ENCODE measurements at regions not wholly inside any gene's neighbourhood (a gene's known extent, or its start where the extent isn't known, plus 50 kb on each side); places are given as distances from the start of the nearest gene placed in this dataset.
"Not testable (repeated sequence)": the region's sequence is repeated elsewhere in the genome, so short reads cannot be mapped to it uniquely, and the experiment has no call there.

DNA sequence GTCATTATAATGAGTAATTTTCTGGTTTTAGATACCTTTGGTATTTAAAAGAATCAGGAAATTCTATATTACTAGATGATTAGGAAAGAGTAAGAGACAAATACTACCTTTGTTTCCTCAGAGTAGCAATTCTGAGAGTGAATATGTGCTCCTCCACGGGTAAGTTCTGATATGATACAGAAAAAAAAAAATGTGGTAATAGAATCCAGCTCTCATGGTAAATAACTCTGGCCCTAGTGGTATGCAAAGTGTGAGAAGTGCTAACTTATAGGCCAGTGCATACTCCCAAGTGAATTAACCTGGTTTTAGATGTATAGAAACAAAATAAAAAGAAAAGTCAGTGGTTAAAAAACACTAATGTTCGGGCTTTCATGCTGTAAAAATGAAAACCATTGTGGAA lies 512.6 kb upstream of the SEMA3D start:
- H3K4me1 Mint-ChIP-seq (ENCODE audit: low read depth): no peaks in the 10 kb centered on the region

DNA sequence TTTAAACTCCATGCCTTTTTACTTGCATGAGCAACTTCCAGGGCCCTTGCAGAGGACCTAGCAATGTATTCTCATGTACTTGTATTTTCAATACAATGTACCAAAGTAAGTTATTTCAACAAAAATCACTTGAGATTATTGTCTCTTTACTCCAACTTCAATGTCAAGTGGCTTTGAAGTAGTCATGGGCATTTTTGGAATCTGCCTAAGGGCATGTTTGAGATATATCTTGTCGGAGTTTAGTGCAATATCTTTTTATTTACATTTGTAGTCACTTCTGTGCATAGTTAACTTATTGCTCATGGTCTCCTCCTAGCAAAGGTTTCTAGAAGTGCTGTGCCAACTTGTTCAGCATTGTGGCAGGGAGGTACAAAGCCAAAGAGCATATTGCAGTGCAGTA lies 508.7 kb upstream of the SEMA3D start:
- no peaks in the 10 kb centered on the region for H3K27me3 Mint-ChIP-seq (ENCODE audit: insufficient read depth)
- intact Hi-C loops (cut with micrococcal nuclease): no loop called here
- no peak for DNase-seq (ENCODE audit: low spot score)
- H3K36me3 Mint-ChIP-seq (ENCODE audit: low read depth): no peaks in the 10 kb centered on the region
- H3K9me3 Mint-ChIP-seq: no peaks in the 10 kb centered on the region
- H3K4me1 Mint-ChIP-seq (ENCODE audit: low read depth): no peaks in the 10 kb centered on the region
- H3K27ac Mint-ChIP-seq: no peak overlapping the region
- H3K4me3 Mint-ChIP-seq: no peak overlapping the region

More for the DNA sequence above, 512.6 kb upstream of the SEMA3D start:
- intact Hi-C loops (cut with micrococcal nuclease): no loop called here
- Mint-ChIP-seq H3K27ac (no peak overlapping the region), H3K36me3 (ENCODE audit: low read depth) (no peaks in the 10 kb centered on the region), H3K9me3 (no peaks in the 10 kb centered on the region), H3K27me3 (ENCODE audit: insufficient read depth) (no peaks in the 10 kb centered on the region), H3K4me3 (no peak overlapping the region)
- DNase-seq (ENCODE audit: low spot score): no peak

DNA sequence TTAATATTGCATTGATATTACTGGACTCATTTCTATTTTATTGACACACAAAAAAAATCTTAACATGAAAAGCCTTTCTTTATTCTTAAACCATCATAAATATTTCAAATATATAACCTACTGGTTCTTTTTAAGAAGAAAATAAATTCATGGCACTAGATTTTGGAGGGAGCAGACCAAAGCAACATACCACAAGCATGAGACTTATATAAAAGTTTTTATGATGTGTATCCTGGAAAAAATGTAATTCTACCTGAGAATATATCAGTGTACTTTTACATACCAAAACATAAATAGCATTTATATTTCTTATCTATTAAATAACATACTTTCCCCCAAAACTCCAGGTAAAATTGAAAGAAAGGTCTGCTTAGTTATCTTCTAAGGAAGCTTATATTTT lies 508.2 kb upstream of the SEMA3D start:
- no peaks in the 10 kb centered on the region for H3K27me3 Mint-ChIP-seq (ENCODE audit: insufficient read depth)
- no peak overlapping the region for H3K27ac Mint-ChIP-seq
- intact Hi-C loops (cut with micrococcal nuclease): no loop called here
- no peak for DNase-seq (ENCODE audit: low spot score)
- H3K4me1 Mint-ChIP-seq (ENCODE audit: low read depth): no peaks in the 10 kb centered on the region
- no peak overlapping the region for H3K4me3 Mint-ChIP-seq
- no peaks in the 10 kb centered on the region for H3K36me3 Mint-ChIP-seq (ENCODE audit: low read depth)
- no peaks in the 10 kb centered on the region for H3K9me3 Mint-ChIP-seq

DNA sequence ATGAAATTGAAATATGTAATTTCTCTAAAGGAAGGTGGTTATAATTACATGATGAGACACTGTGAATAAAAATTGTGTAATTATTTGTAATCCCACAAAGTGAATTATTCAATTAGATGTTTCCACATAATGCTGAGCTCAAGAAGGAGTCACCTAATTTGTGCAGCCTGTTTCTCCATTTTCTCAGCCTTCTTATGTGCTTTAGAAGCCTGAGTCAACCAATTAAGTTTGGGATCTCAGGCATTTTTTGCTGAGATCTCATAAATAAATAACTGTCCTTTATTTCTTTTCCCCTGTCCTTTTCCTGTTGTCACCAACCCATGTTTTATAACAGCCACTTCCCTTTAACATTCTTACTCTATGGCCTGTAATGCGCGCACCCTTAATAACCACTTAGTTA lies 506.5 kb upstream of the SEMA3D start:
- no peak overlapping the region for H3K27ac Mint-ChIP-seq
- no peak for DNase-seq (ENCODE audit: low spot score)
- intact Hi-C loops (cut with micrococcal nuclease): no loop called here
- H3K27me3 Mint-ChIP-seq (ENCODE audit: insufficient read depth): no peaks in the 10 kb centered on the region
- H3K4me1 Mint-ChIP-seq (ENCODE audit: low read depth): no peaks in the 10 kb centered on the region
- H3K9me3 Mint-ChIP-seq: no peaks in the 10 kb centered on the region
- H3K36me3 Mint-ChIP-seq (ENCODE audit: low read depth): no peaks in the 10 kb centered on the region
- no peak overlapping the region for H3K4me3 Mint-ChIP-seq

DNA sequence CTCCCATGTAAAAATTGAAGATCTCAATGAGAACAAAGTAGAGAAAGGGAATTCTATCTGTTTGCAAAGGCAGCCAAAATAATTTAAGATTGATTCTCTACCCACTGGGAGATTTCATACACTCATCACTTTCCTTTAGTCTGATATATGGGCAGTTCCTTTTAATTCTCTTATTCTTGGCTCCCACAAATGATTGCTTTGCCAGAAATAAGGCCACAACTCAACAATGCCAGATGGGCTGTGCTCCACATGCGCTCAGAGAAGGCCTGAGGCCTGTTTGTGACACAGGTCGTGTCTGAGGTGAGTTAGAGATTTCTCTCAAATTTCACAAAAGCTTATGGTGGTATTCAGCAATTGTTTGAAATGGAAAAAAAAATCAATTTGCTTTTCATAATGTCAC lies 501.9 kb upstream of the SEMA3D start:
- H3K27me3 Mint-ChIP-seq (ENCODE audit: insufficient read depth): no peaks in the 10 kb centered on the region
- no peak overlapping the region for H3K27ac Mint-ChIP-seq
- H3K9me3 Mint-ChIP-seq: no peaks in the 10 kb centered on the region
- no peaks in the 10 kb centered on the region for H3K36me3 Mint-ChIP-seq (ENCODE audit: low read depth)
- H3K4me3 Mint-ChIP-seq: no peak overlapping the region
- no peak for DNase-seq (ENCODE audit: low spot score)
- intact Hi-C loops (cut with micrococcal nuclease): no loop called here
- H3K4me1 Mint-ChIP-seq (ENCODE audit: low read depth): no peaks in the 10 kb centered on the region

DNA sequence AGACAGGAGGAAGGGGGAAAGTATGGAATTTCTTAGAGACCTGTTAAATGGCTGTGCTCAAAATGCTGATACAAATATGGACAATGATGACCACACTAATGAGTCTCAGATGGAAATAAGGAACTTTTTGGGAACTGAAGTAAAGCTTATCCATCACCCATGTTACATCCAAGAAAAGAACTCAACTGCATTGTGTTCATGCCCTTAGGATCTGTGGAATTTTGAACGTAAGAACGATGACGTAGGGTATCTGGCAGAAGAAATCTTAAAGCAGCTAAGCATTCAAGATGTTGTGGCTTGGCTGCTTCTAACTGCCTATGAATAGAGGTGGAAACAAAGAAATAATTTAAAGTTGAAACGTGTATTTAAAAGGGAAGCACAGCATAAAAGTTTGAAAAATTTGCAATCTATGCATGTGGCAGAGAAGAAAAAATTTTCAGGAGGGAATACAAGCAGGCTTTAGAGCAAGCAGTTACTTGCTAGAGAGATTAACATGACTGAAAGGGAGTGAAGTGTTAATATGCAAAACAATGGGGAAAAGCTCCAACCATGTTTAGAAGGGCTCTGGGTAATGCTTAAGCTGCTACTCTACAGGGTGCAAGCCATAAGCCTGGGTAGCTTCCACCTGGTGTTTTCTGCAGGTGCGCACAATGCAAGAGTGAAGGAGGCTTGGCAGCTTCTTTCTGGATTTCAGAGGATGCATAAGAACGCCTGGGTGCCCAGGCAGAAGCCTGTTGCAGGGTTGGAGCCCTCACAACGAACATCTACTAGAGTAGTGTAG lies 499.7 kb upstream of the SEMA3D start:
- no peaks in the 10 kb centered on the region for H3K9me3 Mint-ChIP-seq
- H3K36me3 Mint-ChIP-seq (ENCODE audit: low read depth): no peaks in the 10 kb centered on the region
- no peaks in the 10 kb centered on the region for H3K27me3 Mint-ChIP-seq (ENCODE audit: insufficient read depth)
- H3K4me1 Mint-ChIP-seq (ENCODE audit: low read depth): no peaks in the 10 kb centered on the region
- no peak overlapping the region for H3K27ac Mint-ChIP-seq
- DNase-seq (ENCODE audit: low spot score): no peak
- no peak overlapping the region for H3K4me3 Mint-ChIP-seq
- intact Hi-C loops (cut with micrococcal nuclease): no loop called here

DNA sequence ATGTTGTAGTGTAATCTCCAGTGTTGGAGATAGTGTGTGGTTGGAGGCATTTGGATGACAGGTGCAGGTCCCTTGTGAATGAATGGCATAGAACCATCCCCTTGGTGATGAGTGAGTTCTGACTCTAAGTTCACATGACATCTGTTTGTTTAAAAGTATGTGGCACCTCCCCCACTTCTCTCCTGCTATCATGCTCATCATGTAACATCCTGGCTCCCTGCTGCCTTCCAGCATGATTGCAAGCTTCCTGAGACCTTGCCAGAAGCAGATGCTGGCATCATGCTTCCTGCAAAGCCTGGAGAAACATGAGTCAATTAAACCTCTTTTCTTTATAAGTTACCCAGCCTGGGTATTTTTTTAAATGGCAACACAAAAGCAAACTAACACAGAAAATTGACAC lies 499.0 kb upstream of the SEMA3D start:
- no peak overlapping the region for H3K4me3 Mint-ChIP-seq
- intact Hi-C loops (cut with micrococcal nuclease): no loop called here
- no peaks in the 10 kb centered on the region for H3K36me3 Mint-ChIP-seq (ENCODE audit: low read depth)
- no peaks in the 10 kb centered on the region for H3K9me3 Mint-ChIP-seq
- H3K4me1 Mint-ChIP-seq (ENCODE audit: low read depth): no peaks in the 10 kb centered on the region
- no peak overlapping the region for H3K27ac Mint-ChIP-seq
- no peaks in the 10 kb centered on the region for H3K27me3 Mint-ChIP-seq (ENCODE audit: insufficient read depth)
- no peak for DNase-seq (ENCODE audit: low spot score)

DNA sequence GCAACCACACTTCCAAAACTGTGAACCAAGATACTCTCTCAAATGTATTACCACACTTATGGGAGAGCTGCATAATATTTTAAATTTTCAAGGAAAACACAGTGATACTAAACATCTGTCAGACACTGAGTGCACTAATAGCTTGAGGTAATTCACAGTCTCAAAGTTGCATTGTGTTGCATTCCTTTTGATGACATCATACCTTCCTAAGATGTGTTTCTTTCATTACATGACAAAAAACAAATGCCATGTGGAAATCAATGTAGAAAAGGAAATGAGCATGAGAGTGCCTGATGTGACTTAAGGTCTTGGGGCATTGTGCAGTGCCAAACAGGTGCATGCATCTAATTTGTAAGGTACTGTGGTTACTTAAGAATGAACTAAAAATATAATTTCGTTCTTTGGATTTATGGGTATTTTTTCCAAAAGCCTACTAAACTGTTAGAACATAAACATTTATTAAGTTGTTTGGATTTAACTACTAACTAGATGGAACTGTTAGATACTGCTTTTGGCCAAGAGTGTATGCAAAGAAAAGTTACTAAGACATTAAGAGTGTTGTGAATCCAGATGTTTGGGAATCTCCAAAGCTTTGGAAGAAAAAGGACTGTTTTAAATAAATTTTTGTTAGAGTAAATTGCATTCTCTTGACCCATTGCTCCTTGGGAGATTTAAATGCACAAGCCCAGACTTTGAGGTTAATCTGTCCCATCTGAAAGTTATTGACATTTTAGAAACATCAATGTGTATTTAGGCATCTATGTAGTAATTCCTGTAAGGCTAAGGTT lies 496.2 kb upstream of the SEMA3D start:
- intact Hi-C loops (cut with micrococcal nuclease): no loop called here
- H3K27ac Mint-ChIP-seq: no peak overlapping the region
- H3K4me1 Mint-ChIP-seq (ENCODE audit: low read depth): no peaks in the 10 kb centered on the region
- H3K27me3 Mint-ChIP-seq (ENCODE audit: insufficient read depth): no peaks in the 10 kb centered on the region
- no peaks in the 10 kb centered on the region for H3K36me3 Mint-ChIP-seq (ENCODE audit: low read depth)
- no peak for DNase-seq (ENCODE audit: low spot score)
- H3K4me3 Mint-ChIP-seq: no peak overlapping the region
- H3K9me3 Mint-ChIP-seq: no peaks in the 10 kb centered on the region

DNA sequence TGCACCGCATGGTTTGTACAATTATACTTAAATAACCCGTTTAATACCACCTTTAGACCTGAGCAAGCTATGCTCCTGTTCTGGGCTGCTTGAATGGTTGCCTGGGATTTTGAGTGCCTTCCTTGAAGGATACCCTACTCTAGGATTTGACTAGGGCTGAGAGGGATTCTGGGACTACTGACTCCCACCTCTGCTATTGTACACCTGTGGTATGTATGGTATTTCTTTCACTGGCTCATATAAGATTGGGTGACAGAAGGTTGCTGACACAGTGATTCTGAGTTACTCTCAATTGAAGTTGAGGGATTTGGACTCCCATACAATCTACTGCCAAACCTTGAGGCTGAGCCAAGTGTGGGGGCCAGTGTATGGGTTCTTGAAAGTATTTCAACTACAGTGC lies 494.4 kb upstream of the SEMA3D start:
- Mint-ChIP-seq H3K9me3 (no peaks in the 10 kb centered on the region), H3K4me3 (no peak overlapping the region), H3K36me3 (ENCODE audit: low read depth) (no peaks in the 10 kb centered on the region), H3K27me3 (ENCODE audit: insufficient read depth) (no peaks in the 10 kb centered on the region), H3K27ac (no peak overlapping the region), H3K4me1 (ENCODE audit: low read depth) (no peaks in the 10 kb centered on the region)
- no peak for DNase-seq (ENCODE audit: low spot score)
- intact Hi-C loops (cut with micrococcal nuclease): no loop called here

DNA sequence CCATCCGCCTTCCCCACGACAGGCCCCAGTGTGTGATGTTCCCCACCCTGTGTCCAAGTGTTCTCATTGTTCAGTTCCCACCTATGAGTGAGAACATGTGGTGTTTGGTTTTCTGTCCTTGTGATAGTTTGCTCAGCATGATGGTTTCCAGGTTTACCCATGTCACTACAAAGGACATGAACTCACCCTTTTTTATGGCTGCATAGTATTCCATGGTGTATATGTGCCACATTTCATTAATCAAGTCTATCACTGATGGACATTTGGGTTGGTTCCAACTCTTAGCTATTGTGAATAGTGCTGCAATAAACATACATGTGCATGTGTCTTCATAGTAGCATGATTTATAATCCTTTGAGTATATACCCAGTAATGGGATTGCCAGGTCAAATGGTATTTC lies 488.2 kb upstream of the SEMA3D start:
- DNase-seq (ENCODE audit: low spot score); H3K4me1 Mint-ChIP-seq (ENCODE audit: low read depth); H3K9me3 Mint-ChIP-seq; H3K27ac Mint-ChIP-seq; H3K4me3 Mint-ChIP-seq; intact Hi-C loops (cut with micrococcal nuclease); H3K27me3 Mint-ChIP-seq (ENCODE audit: insufficient read depth); H3K36me3 Mint-ChIP-seq (ENCODE audit: low read depth): not testable (repeated sequence)

DNA sequence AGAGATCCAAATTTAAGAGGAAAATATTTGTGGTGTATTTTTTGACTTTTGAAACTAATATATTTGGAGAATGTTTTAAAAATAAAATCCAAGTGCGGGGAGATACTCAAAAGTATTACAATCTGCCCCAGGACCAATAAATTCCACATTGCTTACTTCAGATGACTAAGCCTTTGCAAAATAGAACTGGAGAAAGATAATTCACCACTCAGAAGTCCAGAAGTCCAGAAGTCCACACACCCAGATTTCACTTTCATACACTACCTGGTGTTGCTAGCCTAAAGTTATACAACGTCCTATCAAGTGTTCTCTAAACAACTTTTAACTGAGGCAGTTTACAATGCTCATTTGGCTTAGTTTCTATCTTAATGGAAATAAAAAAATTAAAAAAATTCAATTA lies 487.0 kb upstream of the SEMA3D start:
- peaks cover 7% of the 10 kb centered on the region for H3K9me3 Mint-ChIP-seq
- H3K27ac Mint-ChIP-seq: no peak overlapping the region
- H3K4me1 Mint-ChIP-seq (ENCODE audit: low read depth): no peaks in the 10 kb centered on the region
- intact Hi-C loops (cut with micrococcal nuclease): no loop called here
- DNase-seq (ENCODE audit: low spot score): no peak
- H3K27me3 Mint-ChIP-seq (ENCODE audit: insufficient read depth): no peaks in the 10 kb centered on the region
- no peaks in the 10 kb centered on the region for H3K36me3 Mint-ChIP-seq (ENCODE audit: low read depth)
- H3K4me3 Mint-ChIP-seq: no peak overlapping the region

DNA sequence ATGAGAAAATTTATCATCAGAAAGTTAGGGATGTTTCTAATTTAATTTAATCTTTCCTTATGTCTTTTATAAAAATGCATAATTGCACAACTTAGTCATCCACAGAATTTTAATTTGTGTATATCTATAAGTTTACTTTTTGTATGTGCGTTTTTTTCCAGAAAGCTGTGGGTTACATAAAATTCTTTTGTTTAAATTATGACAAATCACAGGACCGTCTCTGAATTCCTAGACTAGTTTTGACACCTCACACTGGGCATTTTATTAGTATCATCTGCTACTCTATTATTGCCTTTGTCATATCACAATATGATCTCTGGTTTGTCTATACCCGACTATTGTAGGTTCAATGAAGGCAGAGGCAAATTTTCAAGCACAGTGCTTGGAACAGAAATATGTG lies 482.4 kb upstream of the SEMA3D start:
- no peak overlapping the region for H3K4me3 Mint-ChIP-seq
- H3K27ac Mint-ChIP-seq: no peak overlapping the region
- no peaks in the 10 kb centered on the region for H3K27me3 Mint-ChIP-seq (ENCODE audit: insufficient read depth)
- H3K9me3 Mint-ChIP-seq: peaks cover 3% of the 10 kb centered on the region
- intact Hi-C loops (cut with micrococcal nuclease): no loop called here
- no peaks in the 10 kb centered on the region for H3K36me3 Mint-ChIP-seq (ENCODE audit: low read depth)
- H3K4me1 Mint-ChIP-seq (ENCODE audit: low read depth): no peaks in the 10 kb centered on the region
- no peak for DNase-seq (ENCODE audit: low spot score)

DNA sequence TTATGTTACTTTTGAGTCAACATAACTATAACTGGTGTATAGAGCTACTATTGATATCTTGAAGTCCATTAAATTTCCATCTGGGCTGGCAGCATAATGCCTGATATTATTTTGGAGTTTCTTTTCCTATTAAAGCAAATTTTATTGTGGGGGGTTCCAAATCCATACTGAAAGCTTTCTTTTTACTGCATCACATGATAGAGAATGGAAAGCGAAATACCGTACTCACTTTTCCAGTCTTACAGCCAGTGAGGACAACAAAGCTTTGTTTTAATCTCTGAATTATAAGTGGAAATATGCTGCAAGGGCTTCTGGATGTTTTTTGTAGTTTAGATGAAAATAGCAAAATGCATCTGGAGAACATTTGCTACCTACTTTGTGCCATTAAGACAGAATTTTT lies 477.5 kb upstream of the SEMA3D start:
- H3K9me3 Mint-ChIP-seq: no peaks in the 10 kb centered on the region
- no peaks in the 10 kb centered on the region for H3K36me3 Mint-ChIP-seq (ENCODE audit: low read depth)
- DNase-seq (ENCODE audit: low spot score): no peak
- no peaks in the 10 kb centered on the region for H3K27me3 Mint-ChIP-seq (ENCODE audit: insufficient read depth)
- no peak overlapping the region for H3K27ac Mint-ChIP-seq
- no peak overlapping the region for H3K4me3 Mint-ChIP-seq
- intact Hi-C loops (cut with micrococcal nuclease): no loop called here
- H3K4me1 Mint-ChIP-seq (ENCODE audit: low read depth): no peaks in the 10 kb centered on the region
